ENCODE measurements at regions not wholly inside any gene's neighbourhood (a gene's known extent, or its start where the extent isn't known, plus 50 kb on each side); places are given as distances from the start of the nearest gene placed in this dataset.

GRCh38 chr11:71194710-71195109 is 57.7 kb downstream of the SHANK2 start:
- DNase-seq = no peak
- H3K4me1 ChIP-seq (ENCODE audit: control insufficient read depth, insufficient read depth, low read length) = no peaks in the 10 kb centered on the region
- intact Hi-C loops (cut with micrococcal nuclease) = no loop called here
- no peak overlapping the region for H3K27ac ChIP-seq (ENCODE audit: low read length)
- no peak for ATAC-seq
- TF ChIP-seq, protein P1, sequence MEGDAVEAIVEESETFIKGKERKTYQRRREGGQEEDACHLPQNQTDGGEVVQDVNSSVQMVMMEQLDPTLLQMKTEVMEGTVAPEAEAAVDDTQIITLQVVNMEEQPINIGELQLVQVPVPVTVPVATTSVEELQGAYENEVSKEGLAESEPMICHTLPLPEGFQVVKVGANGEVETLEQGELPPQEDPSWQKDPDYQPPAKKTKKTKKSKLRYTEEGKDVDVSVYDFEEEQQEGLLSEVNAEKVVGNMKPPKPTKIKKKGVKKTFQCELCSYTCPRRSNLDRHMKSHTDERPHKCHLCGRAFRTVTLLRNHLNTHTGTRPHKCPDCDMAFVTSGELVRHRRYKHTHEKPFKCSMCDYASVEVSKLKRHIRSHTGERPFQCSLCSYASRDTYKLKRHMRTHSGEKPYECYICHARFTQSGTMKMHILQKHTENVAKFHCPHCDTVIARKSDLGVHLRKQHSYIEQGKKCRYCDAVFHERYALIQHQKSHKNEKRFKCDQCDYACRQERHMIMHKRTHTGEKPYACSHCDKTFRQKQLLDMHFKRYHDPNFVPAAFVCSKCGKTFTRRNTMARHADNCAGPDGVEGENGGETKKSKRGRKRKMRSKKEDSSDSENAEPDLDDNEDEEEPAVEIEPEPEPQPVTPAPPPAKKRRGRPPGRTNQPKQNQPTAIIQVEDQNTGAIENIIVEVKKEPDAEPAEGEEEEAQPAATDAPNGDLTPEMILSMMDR (IDR thresholded peaks at IDR 0.05) = no peak
- Mint-ChIP-seq H3K27me3 (ENCODE audit: low read depth in 2 of 2) (no peaks in the 10 kb centered on the region), H3K4me3 (no peak overlapping the region), H3K9me3 (no peaks in the 10 kb centered on the region), H3K27ac (no peak overlapping the region), H3K36me3 (no peaks in the 10 kb centered on the region), H3K4me1 (no peaks in the 10 kb centered on the region)
- H3K27me3 ChIP-seq (ENCODE audit: control insufficient read depth, insufficient read depth, low read length) = no peaks in the 10 kb centered on the region
- no peaks in the 10 kb centered on the region for H3K9me3 ChIP-seq (ENCODE audit: control insufficient read depth, insufficient read depth, low read length)
- H3K4me3 ChIP-seq (ENCODE audit: low read length) = no peak overlapping the region
- 90% methylated on average over 5 of the region's 5 CpGs for WGBS (ENCODE audit: insufficient coverage)
- H3K36me3 ChIP-seq (ENCODE audit: control insufficient read depth, insufficient read depth, low read length) = no peaks in the 10 kb centered on the region

DNA sequence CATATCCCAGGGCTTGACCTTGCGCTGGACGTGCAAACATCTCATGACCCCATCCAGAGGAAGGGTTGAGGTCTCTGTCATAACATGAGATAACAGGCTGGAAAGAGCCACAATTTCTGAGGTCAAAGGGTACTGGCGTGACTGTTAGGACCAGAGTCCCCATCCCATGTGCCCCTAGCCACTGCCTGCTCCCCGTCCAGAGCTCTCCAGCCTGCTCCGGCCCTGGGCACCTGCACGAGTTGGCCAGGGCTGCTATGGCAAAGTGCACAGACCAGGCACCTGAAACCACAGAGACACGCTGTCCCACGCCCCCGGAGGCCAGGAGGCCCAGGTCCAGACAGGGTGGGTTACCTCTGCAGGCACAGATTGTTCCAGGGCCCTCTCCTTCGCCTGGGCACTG is 58.9 kb downstream of the SHANK2 start:
- TF ChIP-seq, protein P1 (IDR thresholded peaks at IDR 0.05) = no peak

DNA sequence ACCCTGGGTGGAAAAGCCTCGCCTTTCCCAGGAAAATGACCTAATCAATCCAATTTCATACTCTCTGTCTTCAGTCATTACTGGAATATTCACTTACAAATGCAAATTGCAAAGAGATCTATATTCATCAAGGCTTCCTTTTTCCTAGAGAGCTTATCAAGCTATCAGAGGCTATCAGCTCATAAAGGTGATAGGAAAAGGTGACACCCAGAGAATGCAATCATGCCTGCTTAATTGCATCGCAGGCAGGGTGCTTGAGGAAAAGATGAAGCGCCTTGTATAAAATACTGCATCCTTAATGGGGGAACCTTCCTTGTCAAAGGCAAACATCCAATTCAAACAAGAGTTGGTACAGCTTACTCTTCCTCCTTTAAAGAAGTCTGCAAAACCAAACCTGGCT is 59.7 kb downstream of the SHANK2 start:
- H3K4me3 Mint-ChIP-seq = no peak overlapping the region
- H3K9me3 Mint-ChIP-seq = no peaks in the 10 kb centered on the region
- TF ChIP-seq, protein P1 (IDR thresholded peaks at IDR 0.05) = no peak
- intact Hi-C loops (cut with micrococcal nuclease) = no loop called here
- H3K27ac Mint-ChIP-seq = no peak overlapping the region
- no peaks in the 10 kb centered on the region for H3K27me3 ChIP-seq (ENCODE audit: control insufficient read depth, insufficient read depth, low read length)
- H3K9me3 ChIP-seq (ENCODE audit: control insufficient read depth, insufficient read depth, low read length) = no peaks in the 10 kb centered on the region
- 92% methylated on average over 3 of the region's 3 CpGs for WGBS (ENCODE audit: insufficient coverage)
- H3K36me3 ChIP-seq (ENCODE audit: control insufficient read depth, insufficient read depth, low read length) = no peaks in the 10 kb centered on the region
- DNase-seq (no peak), ATAC-seq (no peak)
- H3K27me3 Mint-ChIP-seq (ENCODE audit: low read depth in 2 of 2) = no peaks in the 10 kb centered on the region
- H3K4me1 Mint-ChIP-seq = no peaks in the 10 kb centered on the region
- no peak overlapping the region for H3K27ac ChIP-seq (ENCODE audit: low read length)
- H3K4me1 ChIP-seq (ENCODE audit: control insufficient read depth, insufficient read depth, low read length) = no peaks in the 10 kb centered on the region
- H3K36me3 Mint-ChIP-seq = no peaks in the 10 kb centered on the region
- H3K4me3 ChIP-seq (ENCODE audit: low read length) = no peak overlapping the region

More for the DNA sequence above, 58.9 kb downstream of the SHANK2 start:
- WGBS (ENCODE audit: insufficient coverage) = 85% methylated on average over 10 of the region's 10 CpGs
- ATAC-seq (no peak), DNase-seq (no peak)
- Histone ChIP-seq H3K4me3 (ENCODE audit: low read length) (no peak overlapping the region), H3K9me3 (ENCODE audit: control insufficient read depth, insufficient read depth, low read length) (no peaks in the 10 kb centered on the region), H3K27me3 (ENCODE audit: control insufficient read depth, insufficient read depth, low read length) (no peaks in the 10 kb centered on the region), H3K36me3 (ENCODE audit: control insufficient read depth, insufficient read depth, low read length) (no peaks in the 10 kb centered on the region), H3K4me1 (ENCODE audit: control insufficient read depth, insufficient read depth, low read length) (no peaks in the 10 kb centered on the region), H3K27ac (ENCODE audit: low read length) (no peak overlapping the region)
- no peak overlapping the region for H3K27ac Mint-ChIP-seq
- H3K27me3 Mint-ChIP-seq (ENCODE audit: low read depth in 2 of 2) = no peaks in the 10 kb centered on the region
- no peaks in the 10 kb centered on the region for H3K36me3 Mint-ChIP-seq
- H3K4me1 Mint-ChIP-seq = no peaks in the 10 kb centered on the region
- no peak overlapping the region for H3K4me3 Mint-ChIP-seq
- intact Hi-C loops (cut with micrococcal nuclease) = no loop called here
- H3K9me3 Mint-ChIP-seq = no peaks in the 10 kb centered on the region

- no peak overlapping the region for H3K27ac Mint-ChIP-seq
- Histone ChIP-seq H3K27me3 (ENCODE audit: control insufficient read depth, insufficient read depth, low read length) (no peaks in the 10 kb centered on the region), H3K9me3 (ENCODE audit: control insufficient read depth, insufficient read depth, low read length) (no peaks in the 10 kb centered on the region), H3K27ac (ENCODE audit: low read length) (no peak overlapping the region), H3K36me3 (ENCODE audit: control insufficient read depth, insufficient read depth, low read length) (no peaks in the 10 kb centered on the region), H3K4me3 (ENCODE audit: low read length) (no peak overlapping the region), H3K4me1 (ENCODE audit: control insufficient read depth, insufficient read depth, low read length) (no peaks in the 10 kb centered on the region)
- intact Hi-C loops (cut with micrococcal nuclease) = no loop called here
- no peaks in the 10 kb centered on the region for H3K27me3 Mint-ChIP-seq (ENCODE audit: low read depth in 2 of 2)
- no peaks in the 10 kb centered on the region for H3K36me3 Mint-ChIP-seq
- no peak overlapping the region for H3K4me3 Mint-ChIP-seq
- TF ChIP-seq, protein P1 (IDR thresholded peaks at IDR 0.05) = no peak
- WGBS (ENCODE audit: insufficient coverage) = 85% methylated on average over 7 of the region's 8 CpGs
- no peaks in the 10 kb centered on the region for H3K4me1 Mint-ChIP-seq
- ATAC-seq (no peak), DNase-seq (no peak)
- H3K9me3 Mint-ChIP-seq = no peaks in the 10 kb centered on the region
These were observed 61.2 kb downstream of the SHANK2 start for GRCh38 chr11:71191201-71191600.

Measured in natural killer cell (primary cell).